Stimulated activated CD4-positive, alpha-beta T cell treated with anti-CD3 and anti-CD28 coated beads, Interleukin-1b, Interleukin-23, amount 100 ng/mL, for 24 hours (primary cell): ENCODE measurements at regions not wholly inside any gene's neighbourhood (a gene's known extent, or its start where the extent isn't known, plus 50 kb on each side); places are given as distances from the start of the nearest gene placed in this dataset.

ENCODE experiments used
- DNase-seq, 4 experiments: peaks; one replicate each; pipeline ENCODE4 v3.0.0-alpha.2; 2020; ENCODE audit warnings: low read depth in 4 of 4, low spot score in 1 of 4

DNA sequence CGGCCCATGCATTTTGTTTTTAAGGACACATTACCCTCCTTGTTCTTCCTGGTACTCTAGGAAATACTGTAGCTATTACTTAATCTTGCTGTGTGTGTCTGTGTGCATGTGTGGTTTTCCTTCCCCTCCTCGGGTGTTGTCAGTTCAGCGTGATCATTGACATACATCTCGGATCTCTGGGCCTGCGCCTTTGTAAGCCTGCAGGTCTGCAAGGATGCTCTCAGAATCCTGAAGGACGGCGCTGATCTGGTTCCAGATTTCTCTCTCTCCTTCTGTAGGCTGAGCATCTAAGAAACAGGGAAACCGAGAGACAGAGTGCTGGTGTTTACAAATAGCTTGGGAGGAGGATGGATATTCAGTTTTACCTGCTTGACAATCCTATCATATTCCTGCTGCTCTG is 100.2 kb downstream of the CYRIA start:
- no peak for DNase-seq

DNA sequence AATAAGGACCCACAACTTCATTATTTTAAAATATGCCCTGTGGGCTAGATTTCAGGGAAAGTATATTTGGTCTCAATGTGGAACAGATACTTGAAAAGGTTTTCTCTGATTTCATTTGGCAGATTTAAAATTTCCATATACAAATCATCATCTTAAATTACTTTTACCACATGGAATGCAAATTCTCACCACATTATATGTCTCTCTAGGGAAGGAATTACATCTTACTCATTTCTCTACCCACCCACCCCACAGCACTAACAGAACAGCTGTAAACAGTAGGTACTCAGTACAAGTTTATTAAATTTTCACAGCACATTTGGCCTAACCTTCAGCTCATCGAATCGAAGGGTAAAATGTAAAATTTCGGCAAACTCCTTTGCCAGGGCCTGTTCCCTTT is 104.0 kb downstream of the CYRIA start:
- DNase-seq = no peak

DNA sequence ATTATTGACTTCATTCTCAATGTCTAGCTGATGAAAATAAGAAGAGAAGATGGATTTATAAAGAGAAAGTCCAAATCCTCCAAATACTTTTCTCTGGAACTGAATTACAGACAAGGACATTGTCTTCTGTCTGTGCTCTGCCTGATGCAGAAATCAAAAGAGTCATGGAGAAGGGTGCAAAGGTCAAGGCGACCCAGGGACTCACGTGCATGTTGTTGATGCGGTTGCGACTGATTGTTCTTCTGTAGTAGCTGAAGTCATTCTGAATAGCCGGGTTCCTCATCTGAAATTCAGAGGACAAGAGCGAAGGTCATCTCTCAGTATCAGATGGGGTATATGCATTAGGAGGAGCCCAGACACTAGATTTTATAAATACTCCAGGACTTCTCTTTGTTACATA is 104.4 kb downstream of the CYRIA start:
- no peak for DNase-seq

DNA sequence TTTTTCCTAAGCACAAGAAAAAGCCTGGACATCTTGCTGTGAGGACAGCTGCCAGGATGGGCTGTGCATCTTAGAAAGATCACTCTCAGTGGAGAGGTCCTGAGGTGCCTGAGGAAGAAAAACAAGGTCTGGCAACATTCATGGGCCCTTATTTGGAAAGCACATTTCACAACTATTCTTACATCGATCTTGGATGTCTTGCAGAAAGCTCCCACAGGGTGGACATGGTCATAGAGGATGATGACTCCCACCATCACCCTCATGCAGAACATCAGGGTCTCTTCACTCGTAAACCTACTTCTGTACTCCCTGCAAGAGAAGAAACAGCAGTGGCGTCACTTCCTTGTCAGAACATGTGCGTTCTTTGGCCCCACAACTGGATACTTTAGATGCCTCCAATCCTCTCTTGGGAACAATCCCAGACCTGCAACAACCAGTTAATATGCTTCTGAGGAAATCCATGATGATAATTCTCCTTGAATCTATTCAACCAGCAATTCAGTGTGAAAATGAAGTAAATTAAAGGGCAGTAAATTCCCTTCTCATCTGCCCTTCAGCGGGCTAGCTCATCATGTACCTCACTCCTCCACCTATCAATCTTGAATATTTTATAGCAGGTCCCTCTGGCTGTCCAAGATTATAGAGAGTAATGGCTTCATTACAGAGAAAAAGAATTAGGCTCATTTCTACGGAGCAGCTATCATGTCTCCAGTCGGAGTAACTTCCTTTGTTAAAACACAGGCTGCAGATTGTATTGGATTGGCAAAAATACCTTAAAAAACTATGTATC is 106.2 kb downstream of the CYRIA start:
- no peak for DNase-seq

DNA sequence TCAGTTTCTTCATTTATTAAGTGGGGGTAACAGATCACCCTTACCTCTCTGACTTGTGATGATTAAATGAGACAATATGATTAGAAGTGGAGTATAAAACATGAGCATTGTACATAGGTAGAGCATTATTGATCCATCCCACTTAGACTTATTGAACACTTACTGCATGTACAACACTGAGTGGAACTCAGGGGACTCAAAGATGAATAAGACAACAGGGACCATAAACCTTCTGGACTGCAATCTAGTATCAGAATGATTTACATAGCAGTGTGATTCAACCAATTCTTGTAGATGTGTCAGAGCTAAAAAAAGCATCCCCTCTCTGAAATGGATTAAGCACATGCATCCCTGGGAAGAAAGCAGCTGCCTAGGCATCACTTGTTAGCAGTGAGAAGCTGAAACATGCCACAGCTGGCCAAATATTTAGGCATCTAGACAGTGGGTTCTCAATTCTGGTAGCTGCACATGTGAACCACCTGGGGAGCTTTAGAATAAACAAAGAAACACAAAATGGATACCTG is 111.5 kb downstream of the CYRIA start:
- no peak for DNase-seq

DNA sequence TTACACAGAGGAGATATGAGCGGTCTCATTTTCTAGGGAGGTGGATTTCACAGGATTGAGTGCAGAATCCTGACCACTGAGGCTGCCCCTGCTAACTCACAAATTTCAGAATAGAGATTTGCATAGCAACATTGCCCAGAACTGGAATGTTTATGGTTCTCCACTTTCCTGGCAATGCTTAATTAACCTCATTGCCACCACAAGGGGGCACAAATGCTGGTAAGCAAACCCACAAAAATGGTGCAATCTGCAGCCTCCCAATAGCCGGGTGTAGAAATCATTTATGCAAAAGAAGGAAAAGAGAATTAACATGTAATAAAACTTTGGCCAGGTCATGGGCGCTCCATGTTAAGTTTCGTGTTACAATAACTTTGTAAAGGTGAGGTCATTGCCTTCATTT is 112.4 kb downstream of the CYRIA start:
- DNase-seq = peak in 1 of 4 experiments; percentile 1

DNA sequence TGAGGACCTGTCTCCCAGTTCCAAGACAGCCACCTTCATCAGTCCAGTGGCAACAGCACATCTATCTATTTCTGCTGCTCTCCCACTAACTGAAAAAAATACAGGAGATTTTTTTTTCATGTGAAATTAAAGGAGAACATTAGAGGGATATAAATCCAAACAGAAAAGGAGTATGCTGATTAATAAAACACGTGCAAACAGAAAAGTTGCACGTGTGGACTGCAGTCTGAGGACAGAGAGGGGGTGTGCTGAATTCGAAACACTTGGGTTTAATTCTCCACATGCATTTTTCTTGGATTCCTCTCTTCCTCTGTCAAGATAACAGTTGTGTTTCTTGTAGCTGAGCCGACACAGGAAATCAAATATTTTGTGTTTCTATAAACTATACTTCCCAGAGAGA is 113.4 kb downstream of the CYRIA start:
- DNase-seq = no peak

DNA sequence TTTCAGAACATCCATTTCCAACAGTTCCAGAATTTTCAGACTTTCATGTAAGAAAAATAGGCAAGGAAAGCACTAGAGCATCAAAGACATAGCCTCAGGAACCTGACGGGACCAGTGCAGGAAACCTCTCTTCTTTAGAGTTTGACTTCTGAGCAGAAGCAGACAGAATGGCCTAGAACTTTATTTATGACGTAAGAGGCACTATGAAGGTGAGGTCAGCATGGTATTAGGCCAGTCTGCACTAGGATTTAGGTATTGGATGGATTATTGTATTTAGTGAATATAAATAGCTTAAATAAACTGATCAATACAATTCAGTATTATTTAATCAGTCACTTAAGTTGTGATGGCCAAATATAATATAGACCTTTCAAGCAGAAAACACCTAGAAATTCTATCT is 117.6 kb downstream of the CYRIA start:
- no peak for DNase-seq

DNA sequence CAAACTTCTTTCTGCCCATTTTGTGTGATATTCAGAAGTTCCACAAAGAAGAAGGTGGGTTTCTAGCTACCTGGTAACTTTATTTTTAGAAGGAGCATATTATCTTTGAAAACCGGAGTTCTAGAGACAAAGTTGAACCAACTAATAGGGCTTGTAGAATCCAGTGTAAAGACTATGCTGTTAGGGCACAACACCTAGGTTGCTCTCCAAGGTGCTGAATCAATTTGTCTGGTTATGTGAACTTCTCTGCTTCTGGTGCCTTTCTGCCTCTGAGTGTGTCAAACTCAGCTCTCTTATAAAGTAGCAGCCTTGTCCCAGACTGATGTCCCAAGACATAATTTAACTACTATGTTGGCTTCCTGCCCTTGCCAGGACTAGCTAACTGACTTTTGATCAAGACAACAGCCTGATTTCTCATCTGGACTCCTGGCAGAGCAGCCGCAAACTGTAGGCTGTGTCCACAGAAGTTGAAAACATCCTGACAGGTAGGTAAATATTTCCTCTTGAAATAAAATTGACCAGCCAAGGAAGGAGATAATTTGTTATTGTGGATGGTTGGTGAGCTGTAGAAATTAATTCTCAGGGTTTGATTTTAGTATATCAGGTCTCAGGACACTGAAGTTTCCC is 119.4 kb downstream of the CYRIA start:
- DNase-seq = no peak

DNA sequence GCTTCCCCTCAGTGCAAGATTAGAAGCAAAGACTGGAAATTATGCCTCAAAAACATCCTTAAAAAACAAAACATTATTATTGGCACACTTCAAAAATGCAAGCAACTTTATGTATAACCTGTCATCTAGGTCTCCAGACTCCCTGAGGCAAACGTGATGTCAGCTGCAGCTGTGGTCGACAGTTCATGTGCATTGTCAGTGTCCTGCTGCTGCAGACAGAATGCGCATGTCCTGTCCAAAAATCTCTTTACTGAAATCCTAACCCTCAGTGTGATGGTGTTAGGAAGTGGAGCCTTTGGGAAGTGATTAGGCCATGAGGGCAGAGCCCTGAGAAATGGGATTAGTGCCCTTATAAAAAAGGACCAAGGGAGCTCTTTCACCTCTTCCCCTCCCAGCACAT is 126.9 kb downstream of the CYRIA start:
- no peak for DNase-seq

DNA sequence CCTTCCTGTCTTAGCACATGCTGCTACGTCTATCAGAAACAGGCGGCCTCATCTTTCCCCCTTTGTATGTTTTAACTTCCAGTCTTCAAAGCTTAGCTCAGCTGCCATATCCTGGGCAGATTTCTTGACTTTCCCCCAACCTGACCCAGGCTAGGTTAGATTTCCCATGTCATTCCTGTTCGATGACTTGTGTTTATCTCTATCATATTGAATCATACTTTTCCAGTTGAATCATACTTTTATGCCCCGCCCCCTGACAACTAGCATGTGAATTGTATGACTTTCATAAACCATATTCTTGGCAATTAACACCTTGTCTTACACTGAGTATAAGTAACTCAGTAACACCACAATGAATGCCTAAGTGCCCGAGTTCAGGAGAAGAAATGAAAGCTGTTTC is 128.3 kb downstream of the CYRIA start:
- no peak for DNase-seq

DNA sequence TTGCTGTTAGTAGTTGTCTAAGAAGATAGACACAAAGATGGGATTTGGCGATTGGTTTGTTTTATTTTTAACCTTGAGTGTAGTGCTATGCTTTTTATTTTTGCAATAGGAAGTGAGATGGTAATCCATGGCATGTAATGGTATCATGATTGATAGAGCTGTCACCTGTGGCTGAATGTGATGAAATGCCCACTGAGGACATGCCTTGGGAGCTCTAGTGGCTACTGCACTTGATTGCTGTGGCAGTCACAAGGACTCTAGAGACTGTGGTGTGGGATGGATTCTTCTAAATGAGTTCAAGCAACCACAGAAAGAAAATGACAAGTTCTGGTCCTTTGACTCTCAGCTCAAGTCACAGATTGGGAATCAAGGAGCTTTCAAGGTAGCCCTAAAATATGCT is 139.4 kb downstream of the CYRIA start:
- no peak for DNase-seq

DNA sequence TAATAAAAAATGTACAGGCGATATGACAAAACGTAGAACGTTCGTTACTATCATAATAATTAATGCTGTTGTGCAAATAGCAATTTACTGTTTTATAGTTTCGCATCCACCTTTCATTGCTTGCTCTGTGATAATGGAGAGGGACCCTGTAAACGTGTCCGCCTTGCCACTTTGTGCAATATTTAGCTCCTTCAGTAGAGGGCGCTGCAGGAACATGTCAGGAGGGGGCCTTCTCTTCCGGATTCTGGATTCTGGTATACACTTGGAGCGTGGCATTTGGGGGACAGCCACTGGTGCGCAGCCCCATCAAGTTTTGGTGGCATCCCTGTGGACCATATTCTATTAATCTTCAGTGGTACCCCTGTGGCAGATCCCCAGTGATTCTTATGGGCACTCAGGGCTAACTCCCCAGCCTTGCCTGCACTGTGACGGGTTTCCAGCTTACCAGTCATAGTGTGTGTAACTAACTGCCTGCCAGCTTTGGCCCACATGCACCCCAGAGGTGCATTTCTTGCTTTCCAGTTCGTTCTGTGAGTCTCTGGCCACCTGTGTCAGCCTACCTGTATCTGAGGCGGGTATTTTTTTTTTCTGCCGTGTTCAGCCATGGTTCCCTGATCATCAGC is 140.3 kb downstream of the CYRIA start:
- no peak for DNase-seq

DNA sequence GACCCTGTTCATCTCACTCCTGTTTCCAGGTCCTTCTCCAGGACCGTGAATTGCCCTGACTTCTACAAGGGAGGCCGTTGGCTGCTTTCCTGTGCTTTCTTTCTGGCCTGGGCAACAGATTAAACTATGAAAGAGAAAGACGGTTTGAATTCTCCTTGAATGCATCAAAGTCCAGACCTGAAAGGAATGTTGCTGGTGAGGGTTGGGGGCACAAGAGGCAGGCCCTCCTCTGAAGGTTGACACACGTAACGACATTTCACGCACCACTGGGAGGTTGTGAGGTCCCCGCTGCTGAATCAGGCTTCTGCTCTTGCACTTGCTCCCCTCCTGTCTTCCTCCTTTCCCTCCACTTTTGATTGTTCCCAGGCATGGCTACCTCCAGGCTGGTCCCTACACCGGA is 141.9 kb downstream of the CYRIA start:
- DNase-seq = no peak

DNA sequence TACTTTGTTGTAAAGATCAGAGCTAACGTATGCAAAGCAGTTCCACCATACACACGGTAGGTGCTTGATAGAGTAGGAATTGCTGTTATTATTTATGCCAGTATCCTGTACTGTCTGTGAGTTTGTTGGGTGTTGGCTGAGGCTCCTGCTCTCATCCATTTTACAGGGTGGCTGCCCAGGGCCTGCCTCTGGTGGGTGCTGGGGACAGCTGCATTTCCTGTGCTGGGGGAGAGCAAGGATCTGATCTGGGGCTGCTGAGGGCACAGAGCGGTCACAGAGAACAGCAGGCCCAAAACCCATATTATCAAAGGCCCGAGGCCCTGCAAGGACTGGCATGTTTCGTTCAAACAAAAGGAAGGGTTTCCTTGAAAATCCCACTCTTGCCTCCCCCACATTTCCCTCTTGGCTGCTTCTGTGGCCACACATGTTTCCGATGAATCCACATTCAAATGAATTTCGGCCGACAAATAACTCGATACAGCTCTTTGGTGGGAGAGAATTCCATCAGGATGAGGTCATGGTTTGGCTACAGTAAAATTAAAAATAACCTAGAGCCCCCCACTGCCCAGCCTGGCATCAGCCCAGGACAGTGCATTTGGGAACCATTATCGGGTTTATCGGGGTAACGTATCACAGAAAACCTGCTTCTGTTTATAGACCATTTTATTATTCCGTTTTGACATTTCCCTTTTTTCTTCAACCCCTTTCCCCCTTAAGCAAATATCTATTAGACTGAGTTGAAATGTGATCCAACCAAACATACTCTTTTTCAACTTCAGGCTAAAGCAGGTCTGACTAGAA is 143.4 kb downstream of the CYRIA start:
- no peak for DNase-seq

DNA sequence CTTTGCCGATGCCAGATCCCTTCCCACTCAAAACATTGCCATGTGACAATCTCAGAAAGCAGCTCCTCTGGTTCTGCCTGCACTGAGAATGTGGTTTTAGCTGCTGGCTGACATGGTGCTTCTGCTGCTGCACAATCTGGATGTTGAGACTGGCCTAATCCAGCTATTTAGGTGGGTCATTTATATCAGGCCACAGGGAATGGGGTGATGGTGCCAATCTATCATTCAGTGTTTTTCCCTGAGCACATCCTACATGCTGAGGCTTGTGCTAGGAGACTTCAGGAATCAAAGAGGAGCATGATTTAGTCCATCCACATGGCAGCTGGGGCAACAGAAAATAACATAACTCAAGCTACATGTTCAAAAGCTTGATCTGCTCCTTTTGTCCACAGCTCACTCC is 144.7 kb downstream of the CYRIA start:
- DNase-seq = no peak

DNA sequence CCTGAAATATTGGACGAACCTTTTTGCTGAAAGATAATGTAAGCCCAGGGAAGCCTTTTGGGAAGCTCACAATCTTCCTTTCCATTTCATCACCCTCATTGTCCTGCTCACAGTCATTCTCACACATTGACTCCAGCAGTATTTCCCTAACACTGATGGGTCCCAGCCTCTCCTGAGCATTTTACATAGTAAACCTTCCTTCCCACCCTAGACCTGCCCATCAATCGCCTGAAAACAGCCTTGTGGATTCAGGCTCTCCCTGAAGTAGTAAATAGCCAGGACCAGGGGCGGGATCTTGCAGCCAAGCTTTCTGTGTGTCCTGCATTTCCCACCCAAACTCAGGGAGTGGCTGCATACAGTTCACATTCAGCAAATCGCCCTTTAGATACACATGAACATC is 149.9 kb downstream of the CYRIA start:
- DNase-seq = no peak

DNA sequence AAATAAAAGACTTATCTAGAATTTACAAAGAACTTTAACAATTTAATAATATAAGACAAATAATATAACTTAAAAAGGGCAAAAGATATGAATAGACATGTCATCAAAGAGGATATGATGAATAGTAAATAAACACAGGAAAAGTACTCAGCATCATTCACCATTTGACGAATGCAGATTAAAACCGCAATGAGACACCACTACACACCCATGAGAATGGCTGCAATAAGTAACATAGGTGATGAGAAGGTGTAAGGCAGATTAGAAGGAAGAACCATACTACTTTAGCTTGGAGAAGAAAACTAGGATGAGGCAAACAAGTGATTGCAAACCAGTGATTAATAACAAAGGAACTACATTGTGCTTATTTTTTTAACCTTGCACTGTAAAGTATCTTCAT is 152.0 kb downstream of the CYRIA start:
- DNase-seq = no peak

DNA sequence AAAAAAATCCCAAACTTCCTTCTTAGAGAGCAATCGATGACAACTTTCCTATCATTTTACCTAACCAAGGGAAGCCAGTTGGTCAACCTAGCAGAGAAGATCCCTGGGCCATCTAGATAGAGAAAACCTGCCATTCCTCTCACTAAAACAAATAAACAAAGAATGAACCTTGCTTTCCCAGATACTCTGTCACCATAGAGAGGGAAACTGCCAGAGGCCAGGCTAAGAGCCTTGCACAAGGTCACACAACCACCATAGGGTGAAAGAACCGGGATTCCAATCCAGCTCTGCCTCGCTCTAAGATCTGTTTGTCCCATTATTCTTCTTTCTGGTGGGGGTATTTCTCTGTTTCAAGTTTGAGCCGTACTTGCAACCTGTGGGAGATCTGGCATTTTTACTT is 154.6 kb downstream of the CYRIA start:
- DNase-seq = no peak

DNA sequence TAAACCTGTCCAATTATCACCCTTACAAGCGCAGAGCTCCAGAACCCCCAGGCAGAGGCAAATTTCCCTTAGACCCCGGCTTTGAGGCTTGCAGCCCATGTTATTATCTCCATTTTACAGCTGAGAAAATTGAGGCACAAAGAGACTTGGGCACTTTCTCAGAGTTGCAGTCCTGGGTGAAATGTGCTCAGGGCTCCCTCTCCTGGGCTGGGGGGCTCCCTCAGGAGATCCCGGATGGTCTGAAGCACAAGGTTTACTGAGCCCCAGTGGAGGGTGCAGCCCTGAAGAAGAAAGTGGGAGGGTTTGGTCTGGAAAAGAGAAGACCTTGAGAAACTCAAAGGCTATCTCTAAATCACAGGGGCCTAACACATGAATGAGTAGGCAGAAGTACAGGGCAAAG is 156.6 kb downstream of the CYRIA start:
- DNase-seq = no peak

DNA sequence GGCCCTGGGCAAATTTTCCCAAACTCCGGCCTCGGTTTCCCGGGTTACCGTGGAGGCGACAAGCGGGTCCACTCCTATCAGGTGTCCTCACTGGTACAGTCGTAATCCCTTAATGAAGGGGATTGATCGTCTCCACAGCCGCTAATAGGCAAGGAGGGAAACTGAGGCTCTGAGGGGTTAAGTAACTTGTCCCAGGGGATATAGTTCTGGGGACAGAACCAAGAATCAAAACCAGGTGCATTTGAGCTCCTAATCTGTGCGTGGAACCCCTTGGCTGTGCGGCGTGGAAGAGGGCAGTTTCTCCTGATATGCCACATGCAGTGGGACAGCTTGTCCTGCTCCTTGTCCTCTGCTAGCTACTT is 157.2 kb downstream of the CYRIA start:
- no peak for DNase-seq
